Limb (tissue), 2 donors: ENCODE measurements at regions not wholly inside any gene's neighbourhood (a gene's known extent, or its start where the extent isn't known, plus 50 kb on each side); places are given as distances from the start of the nearest gene placed in this dataset.
"Not testable (repeated sequence)": the region's sequence is repeated elsewhere in the genome, so short reads cannot be mapped to it uniquely, and the experiment has no call there.

Source experiments
- DNase-seq, 2 donors: peaks; one replicate each; pipeline ENCODE4 v3.0.0-alpha.2; 2016; ENCODE audit errors: extremely low spot score in 2 of 2

GRCh38 chr5:17326600-17327037 lies 109.2 kb downstream of the BASP1 start:
- no peak for DNase-seq

- DNase-seq = no peak
Observed at GRCh38 chr5:17327048-17327625, 109.7 kb downstream of the BASP1 start.

- DNase-seq = no peak
Observed at GRCh38 chr5:17329571-17329970, 112.1 kb downstream of the BASP1 start.

- DNase-seq = no peak
Observed at GRCh38 chr5:17330386-17330785, 113.0 kb downstream of the BASP1 start.

- no peak for DNase-seq
Observed at GRCh38 chr5:17331651-17332050, 114.2 kb downstream of the BASP1 start.

- no peak for DNase-seq
Observed at GRCh38 chr5:17333755-17334154, 116.3 kb downstream of the BASP1 start.

GRCh38 chr5:17336054-17336453 lies 118.6 kb downstream of the BASP1 start:
- no peak for DNase-seq

GRCh38 chr5:17336723-17337122 lies 119.3 kb downstream of the BASP1 start:
- DNase-seq = not testable (repeated sequence)

- DNase-seq = no peak
Observed at GRCh38 chr5:17339841-17340240, 122.4 kb downstream of the BASP1 start.

GRCh38 chr5:17340379-17340778 lies 122.9 kb downstream of the BASP1 start:
- no peak for DNase-seq

- DNase-seq = no peak
Observed at GRCh38 chr5:17340819-17341218, 123.4 kb downstream of the BASP1 start.

- DNase-seq = no peak
Observed at GRCh38 chr5:17343675-17344074, 126.2 kb downstream of the BASP1 start.

GRCh38 chr5:17346811-17347210 lies 129.4 kb downstream of the BASP1 start:
- no peak for DNase-seq

GRCh38 chr5:17352223-17352622 lies 134.8 kb downstream of the BASP1 start:
- DNase-seq = no peak

GRCh38 chr5:17354265-17354664 lies 136.8 kb downstream of the BASP1 start:
- no peak for DNase-seq

GRCh38 chr5:17355586-17356346 lies 138.3 kb downstream of the BASP1 start:
- DNase-seq = no peak

- no peak for DNase-seq
Observed at GRCh38 chr5:17356551-17356950, 139.1 kb downstream of the BASP1 start.

- DNase-seq = no peak
Observed at GRCh38 chr5:17357504-17357903, 140.1 kb downstream of the BASP1 start.

GRCh38 chr5:17358031-17358430 lies 140.0 kb upstream of the TAF11L2 start:
- DNase-seq = no peak

- DNase-seq = peak in 1 of 2 donors; percentile 70
Observed at GRCh38 chr5:17359451-17360011, 138.5 kb upstream of the TAF11L2 start.

GRCh38 chr5:17360879-17361278 lies 137.2 kb upstream of the TAF11L2 start:
- no peak for DNase-seq

GRCh38 chr5:17361331-17361730 lies 136.7 kb upstream of the TAF11L2 start:
- no peak for DNase-seq
